Esophagus muscularis mucosa (tissue), 3 donors: ENCODE measurements at regions not wholly inside any gene's neighbourhood (a gene's known extent, or its start where the extent isn't known, plus 50 kb on each side); places are given as distances from the start of the nearest gene placed in this dataset.

ENCODE experiments used
- POLR2A ChIP-seq: fragments of 450-650 bp; IDR thresholded peaks from one replicate; pipeline ENCODE4 v1.6.1; 2017; ENCODE audit warnings: antibody characterized with exemption, moderate library complexity, mild to moderate bottlenecking, low read depth
- TF ChIP-seq, protein P1 (sequence below), 3 experiments: fragments of 200-600 bp in 2 of 3; fragments of 450-650 bp in 1 of 3; sonication (generic) in 2 of 3; IDR thresholded peaks; one replicate each; pipeline ENCODE4 v1.5.1; 2017 to 2019; ENCODE audit warnings: antibody characterized with exemption in 3 of 3, mild to moderate bottlenecking in 2 of 3, moderate library complexity in 1 of 3

DNA sequence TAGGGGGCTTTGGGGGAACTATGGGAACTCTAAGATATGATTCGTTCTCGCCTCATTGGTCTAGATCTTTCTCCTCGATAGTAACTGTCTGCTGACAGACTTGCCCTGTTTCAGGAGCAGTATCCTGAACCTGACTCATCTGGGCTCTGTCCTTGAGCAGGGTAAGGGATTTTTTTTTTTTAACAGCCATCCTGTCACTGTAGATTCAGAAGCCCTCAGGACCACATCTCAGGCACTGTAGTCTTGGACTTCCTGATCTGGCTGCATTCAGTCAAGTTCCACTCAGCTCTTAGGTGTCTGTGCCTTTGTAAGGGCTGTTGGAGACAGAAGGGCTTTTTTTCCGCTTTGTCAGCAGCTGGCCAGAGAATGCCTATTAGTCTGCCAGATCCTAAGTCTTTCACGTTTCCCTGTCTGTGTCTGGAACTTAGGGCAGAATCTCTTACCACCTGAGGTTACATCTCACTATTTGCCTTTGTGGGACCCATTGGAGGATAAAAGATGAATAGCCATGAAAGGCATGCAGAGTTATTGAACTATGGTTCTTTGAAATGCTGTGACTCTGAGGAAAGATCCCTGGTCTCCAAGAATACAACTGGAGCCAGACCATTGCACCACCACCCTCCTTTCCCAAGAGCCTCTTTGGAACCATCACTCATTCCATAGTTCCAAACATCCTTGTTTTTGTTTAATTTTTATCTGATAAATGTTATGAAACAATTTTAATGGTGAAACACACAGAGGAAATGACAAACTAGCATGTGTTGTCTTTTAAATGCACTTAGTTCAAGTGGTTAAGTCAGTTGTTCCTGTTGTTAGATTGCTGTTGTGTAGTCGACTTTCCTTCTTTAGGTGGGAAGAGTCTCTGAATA lies 49.7 kb upstream of the MACF1 start:
- TF ChIP-seq, protein P1, sequence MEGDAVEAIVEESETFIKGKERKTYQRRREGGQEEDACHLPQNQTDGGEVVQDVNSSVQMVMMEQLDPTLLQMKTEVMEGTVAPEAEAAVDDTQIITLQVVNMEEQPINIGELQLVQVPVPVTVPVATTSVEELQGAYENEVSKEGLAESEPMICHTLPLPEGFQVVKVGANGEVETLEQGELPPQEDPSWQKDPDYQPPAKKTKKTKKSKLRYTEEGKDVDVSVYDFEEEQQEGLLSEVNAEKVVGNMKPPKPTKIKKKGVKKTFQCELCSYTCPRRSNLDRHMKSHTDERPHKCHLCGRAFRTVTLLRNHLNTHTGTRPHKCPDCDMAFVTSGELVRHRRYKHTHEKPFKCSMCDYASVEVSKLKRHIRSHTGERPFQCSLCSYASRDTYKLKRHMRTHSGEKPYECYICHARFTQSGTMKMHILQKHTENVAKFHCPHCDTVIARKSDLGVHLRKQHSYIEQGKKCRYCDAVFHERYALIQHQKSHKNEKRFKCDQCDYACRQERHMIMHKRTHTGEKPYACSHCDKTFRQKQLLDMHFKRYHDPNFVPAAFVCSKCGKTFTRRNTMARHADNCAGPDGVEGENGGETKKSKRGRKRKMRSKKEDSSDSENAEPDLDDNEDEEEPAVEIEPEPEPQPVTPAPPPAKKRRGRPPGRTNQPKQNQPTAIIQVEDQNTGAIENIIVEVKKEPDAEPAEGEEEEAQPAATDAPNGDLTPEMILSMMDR (IDR thresholded peaks at IDR 0.05): no peak
- TF ChIP-seq POLR2A: no peak
